Activated CD4-positive, CD25-positive, alpha-beta regulatory T cell treated with anti-CD3 and anti-CD28 coated beads, Interleukin-2, amount 50 U/mL, for 16 hours (primary cell): ENCODE measurements at regions not wholly inside any gene's neighbourhood (a gene's known extent, or its start where the extent isn't known, plus 50 kb on each side); places are given as distances from the start of the nearest gene placed in this dataset.

Experiments
- DNase-seq: peaks from one replicate; pipeline ENCODE4 v3.0.0-alpha.2; 2020; ENCODE audit warnings: low read depth, low spot score

GRCh38 chr13:95447814-95448213 is 104.7 kb upstream of the CLDN10 start:
- no peak for DNase-seq

DNA sequence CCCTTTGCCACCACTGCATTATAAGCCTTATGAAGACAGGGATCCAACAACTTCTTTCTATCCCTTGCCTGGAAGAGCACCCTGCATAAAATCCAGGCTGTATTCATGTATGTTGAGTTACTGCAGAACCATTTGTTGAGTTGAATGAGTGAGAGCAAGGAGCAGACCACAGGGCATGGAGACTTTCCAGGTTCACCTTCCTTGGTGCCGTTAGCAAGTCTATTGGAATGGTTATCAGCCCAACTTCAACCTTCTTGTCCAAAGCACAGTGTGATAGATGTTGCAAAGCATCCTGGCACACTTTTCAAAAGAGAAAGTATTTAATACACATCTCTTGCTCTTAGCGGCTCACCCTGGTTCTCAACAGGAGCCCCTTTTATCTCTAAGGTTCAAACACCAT is 100.9 kb upstream of the CLDN10 start:
- no peak for DNase-seq

DNA sequence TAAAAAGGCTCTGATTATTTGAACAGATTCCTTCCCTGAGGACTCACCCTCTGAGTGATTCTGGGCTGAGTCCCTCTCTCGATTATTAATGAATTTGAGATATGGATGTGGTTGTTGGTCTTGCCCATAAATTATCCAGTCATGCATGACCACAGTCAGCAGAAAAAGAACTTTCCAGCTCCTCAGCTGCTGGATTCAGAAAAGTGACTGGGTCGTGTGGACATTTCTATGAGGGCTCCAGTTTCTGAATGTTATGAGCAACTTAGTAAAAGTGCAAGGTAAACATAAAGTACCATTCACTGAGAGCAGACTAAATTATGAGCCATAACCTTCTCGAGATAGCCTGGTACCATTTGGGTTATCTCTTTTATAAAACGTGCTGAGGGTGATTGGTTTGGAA is 100.1 kb upstream of the CLDN10 start:
- DNase-seq, result no peak

GRCh38 chr13:95455782-95456181 is 96.7 kb upstream of the CLDN10 start:
- DNase-seq, result no peak

GRCh38 chr13:95456815-95457214 is 95.7 kb upstream of the CLDN10 start:
- DNase-seq, result no peak

GRCh38 chr13:95457294-95457693 is 95.2 kb upstream of the CLDN10 start:
- DNase-seq, result no peak

- DNase-seq, result no peak
Measured at GRCh38 chr13:95462801-95463200, 89.7 kb upstream of the CLDN10 start.

- DNase-seq, result no peak
Measured at GRCh38 chr13:95463531-95463930, 89.0 kb upstream of the CLDN10 start.

- DNase-seq, result no peak
Measured at GRCh38 chr13:95470574-95471366, 81.8 kb upstream of the CLDN10 start.

- no peak for DNase-seq
Measured at GRCh38 chr13:95471960-95472359, 80.6 kb upstream of the CLDN10 start.

DNA sequence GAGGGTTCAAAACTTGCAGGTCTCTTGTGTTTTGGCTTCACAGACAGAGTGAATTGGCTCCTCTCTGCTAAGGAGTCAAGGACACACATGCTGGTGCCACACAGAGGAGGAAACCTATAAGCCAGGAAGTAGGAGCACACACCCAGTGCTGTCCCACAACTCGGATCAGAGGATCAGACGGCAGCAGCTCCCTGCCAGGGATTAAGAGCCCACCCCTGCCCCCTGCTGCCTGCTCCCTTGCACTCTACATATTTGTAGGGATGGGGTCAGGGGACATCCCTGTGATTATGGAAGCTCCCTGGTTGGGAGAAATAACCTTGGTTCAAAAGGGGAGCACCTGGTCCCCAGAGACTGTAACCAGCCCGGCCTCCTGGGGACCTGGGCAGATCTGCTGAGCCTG is 77.5 kb upstream of the CLDN10 start:
- DNase-seq, result no peak

GRCh38 chr13:95477187-95477586 is 75.3 kb upstream of the CLDN10 start:
- DNase-seq, result no peak

DNA sequence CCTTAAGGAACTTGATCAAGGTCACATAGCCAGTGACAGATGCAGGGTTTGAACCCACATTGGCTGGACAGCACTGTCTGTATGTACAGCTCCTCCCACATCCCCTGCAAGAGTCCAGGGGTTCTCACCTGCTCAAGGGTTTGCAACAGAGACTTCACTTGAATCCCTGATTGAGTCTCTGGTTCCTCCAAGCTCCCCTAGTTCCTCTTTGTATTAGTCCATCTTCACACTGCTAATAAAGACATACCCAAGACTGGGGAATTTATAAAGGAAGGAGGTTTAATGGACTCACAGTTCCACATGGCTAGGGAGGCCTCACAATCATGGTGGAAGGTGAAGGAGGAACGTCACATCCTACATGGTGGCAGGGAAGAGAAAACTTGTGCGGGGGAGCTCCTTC is 72.8 kb upstream of the CLDN10 start:
- DNase-seq, result no peak

- DNase-seq, result no peak
Measured at GRCh38 chr13:95480131-95480545, 72.4 kb upstream of the CLDN10 start.

DNA sequence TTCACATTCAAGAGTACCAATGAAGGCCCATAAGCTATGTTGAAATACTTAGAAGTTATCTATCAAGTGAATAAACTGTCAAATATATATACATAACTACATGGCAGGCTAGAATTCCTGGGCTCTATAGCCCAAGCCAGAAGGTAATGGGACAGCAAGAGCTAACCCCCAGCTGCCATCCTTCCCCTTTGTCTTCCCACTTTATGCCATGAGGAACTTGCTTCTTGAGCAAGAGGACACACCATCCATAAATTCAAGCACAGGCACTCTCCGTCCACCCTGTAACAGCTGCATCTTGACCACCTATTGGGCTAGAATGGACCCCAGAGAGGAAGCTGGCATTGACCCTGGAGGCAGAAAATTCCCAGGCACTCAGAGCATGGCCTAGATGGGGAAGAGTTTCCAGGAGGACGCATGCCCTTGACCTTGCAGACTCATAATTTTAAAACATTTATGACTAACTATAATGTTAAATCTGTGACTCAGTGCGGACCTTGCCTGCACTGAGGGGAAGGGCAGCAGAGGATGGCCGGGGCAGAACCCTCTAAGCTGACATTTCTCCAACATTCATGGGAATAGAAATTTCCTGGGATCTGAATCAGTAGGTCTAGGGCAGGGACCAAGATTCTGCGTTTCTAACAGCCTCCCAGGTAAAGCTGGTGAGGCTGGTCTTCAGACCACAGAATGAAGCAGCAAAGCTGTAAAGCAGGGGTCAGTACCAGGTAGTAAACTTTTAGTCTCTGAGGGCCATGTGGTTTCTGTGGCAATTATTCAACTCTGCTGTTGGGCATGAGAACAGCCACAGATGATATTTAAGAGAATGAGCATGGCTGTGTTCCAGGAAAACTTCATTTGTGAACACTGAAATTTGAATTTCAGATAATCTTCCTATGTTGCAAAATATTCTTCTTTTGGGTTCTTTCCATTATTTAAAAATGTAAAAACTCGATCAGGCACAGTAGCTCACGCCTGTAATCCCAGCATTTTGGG is 71.4 kb upstream of the CLDN10 start:
- no peak for DNase-seq

DNA sequence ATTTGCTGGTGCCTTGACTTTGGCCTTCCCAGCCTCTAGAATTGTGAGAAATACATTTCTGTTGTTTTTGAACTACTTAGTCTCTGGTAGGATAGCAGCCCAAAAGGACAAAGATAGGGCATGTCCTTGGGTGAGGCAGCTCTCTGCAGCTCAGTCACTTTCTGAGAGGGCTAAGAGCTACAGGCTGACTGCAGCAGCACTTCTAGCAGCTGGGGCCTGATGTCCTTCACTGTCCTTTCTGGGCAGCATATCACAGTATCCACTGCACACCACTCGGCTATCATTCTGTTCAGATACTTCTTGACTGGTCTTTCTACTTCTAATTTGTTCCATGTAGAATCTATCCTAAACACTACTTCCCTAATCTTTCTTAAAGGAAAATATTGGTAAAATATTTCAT is 68.5 kb upstream of the CLDN10 start:
- no peak for DNase-seq

DNA sequence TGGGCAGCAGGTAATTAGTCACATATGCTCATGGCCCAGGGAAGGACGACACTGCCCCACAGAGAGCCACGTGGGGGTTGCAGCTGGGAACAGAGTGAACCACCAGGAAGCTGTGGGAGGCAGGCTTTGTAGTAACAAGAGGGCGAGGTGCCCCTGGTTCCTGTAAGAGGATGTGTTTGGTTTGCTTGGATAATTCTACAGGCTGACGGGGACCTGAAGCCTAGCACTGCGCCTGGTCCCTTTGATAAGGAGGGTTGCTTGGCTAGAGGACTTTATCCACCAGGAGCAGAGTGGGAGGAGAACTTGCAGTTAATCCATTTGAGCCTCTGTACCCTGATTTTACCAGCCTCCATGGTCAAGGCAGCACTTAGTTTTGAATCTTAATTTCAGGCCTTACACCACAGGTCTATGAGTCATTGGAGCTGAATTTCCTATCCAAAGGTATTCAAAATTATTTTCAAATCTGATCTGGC is 67.4 kb upstream of the CLDN10 start:
- no peak for DNase-seq

- DNase-seq, result no peak
Measured at GRCh38 chr13:95485518-95486144, 66.9 kb upstream of the CLDN10 start.

GRCh38 chr13:95492044-95492801 is 60.3 kb upstream of the CLDN10 start:
- DNase-seq, result no peak

GRCh38 chr13:95494082-95494681 is 58.3 kb upstream of the CLDN10 start:
- no peak for DNase-seq

DNA sequence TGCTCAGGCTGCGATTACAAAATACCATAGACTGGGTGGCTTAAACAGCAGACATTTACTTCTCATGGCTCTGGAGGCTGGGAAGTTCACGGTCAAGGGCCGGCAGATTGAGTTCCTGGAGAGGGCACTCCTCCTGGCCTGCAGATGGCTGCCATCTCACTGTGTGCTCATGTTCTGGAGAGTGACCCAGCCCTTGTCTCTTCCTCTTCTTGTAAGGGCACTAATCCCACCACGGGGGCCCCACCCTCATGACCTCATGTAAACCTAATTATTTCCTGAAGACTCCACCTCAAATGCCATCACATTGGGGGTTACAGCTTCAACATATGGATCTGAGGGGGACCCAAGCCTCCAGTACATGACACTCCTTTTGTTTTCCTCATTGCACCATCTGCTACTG is 56.0 kb upstream of the CLDN10 start:
- DNase-seq, result no peak
